CD4-positive, alpha-beta memory T cell (primary cell): ENCODE measurements at regions not wholly inside any gene's neighbourhood (a gene's known extent, or its start where the extent isn't known, plus 50 kb on each side); places are given as distances from the start of the nearest gene placed in this dataset.

Experiments
- CTCF ChIA-PET: fragments of 350-600 bp; sonication (Branson Sonifier 250); formaldehyde crosslinking; loops from one replicate; lab custom pipeline; 2021; ENCODE audit warnings: inconsistent platforms; ENCODE audit not compliant: partially characterized antibody; lab: Charles Lee
- POLR2A ChIA-PET: fragments of 350-600 bp; sonication (Branson Sonifier 250); formaldehyde crosslinking; loops from one replicate; lab custom pipeline; 2021; ENCODE audit not compliant: partially characterized antibody; lab: Charles Lee
- DNase-seq, 5 donors: peaks; one replicate each; pipeline versions ENCODE4 v3.0.0 to v3.0.0-alpha.2; 2020 to 2022; ENCODE audit warnings: mixed read lengths in 1 of 5
- H3K27ac ChIP-seq: one replicate; pipeline ENCODE4 v1.7.0; 2013; ENCODE audit warnings: low read depth, low read length
- H3K27me3 ChIP-seq: 2 replicates; pipeline ENCODE4 v1.7.0; 2013; ENCODE audit warnings: mild to moderate bottlenecking, low read length, moderate library complexity; ENCODE audit not compliant: insufficient read depth
- H3K36me3 ChIP-seq: 2 replicates; pipeline ENCODE4 v1.7.0; 2013; ENCODE audit warnings: mild to moderate bottlenecking, low read length, moderate library complexity; ENCODE audit not compliant: insufficient read depth
- H3K4me1 ChIP-seq: 2 replicates; pipeline ENCODE4 v1.7.0; 2013; ENCODE audit warnings: mild to moderate bottlenecking, low read length, moderate library complexity; ENCODE audit not compliant: insufficient read depth
- H3K4me3 ChIP-seq, 2 donors: one replicate each; pipeline ENCODE4 v1.7.0; 2013; ENCODE audit warnings: low read length in 2 of 2, mild to moderate bottlenecking in 1 of 2
- H3K9me3 ChIP-seq, 2 donors: one replicate each; pipeline ENCODE4 v1.7.0; 2013; ENCODE audit warnings: low read length in 2 of 2, control low read depth in 1 of 2; ENCODE audit not compliant: control insufficient read depth in 1 of 2
- H3K27ac Mint-ChIP-seq, 7 donors: one replicate each; pipeline ENCODE4 v1.8.0; 2020 to 2021; ENCODE audit warnings: mixed read lengths in 7 of 7, mild to moderate bottlenecking in 6 of 7, inconsistent platforms in 3 of 7, moderate library complexity in 3 of 7
- H3K27me3 Mint-ChIP-seq, 2 donors: one replicate each; pipeline ENCODE4 v1.8.0; 2020 to 2021; ENCODE audit warnings: mixed read lengths in 2 of 2
- H3K36me3 Mint-ChIP-seq, 2 donors: one replicate each; pipeline ENCODE4 v1.8.0; 2020 to 2021; ENCODE audit warnings: mixed read lengths in 2 of 2, inconsistent platforms in 1 of 2, mild to moderate bottlenecking in 1 of 2
- H3K4me1 Mint-ChIP-seq, 4 donors: one replicate each; pipeline ENCODE4 v1.8.0; 2020 to 2021; ENCODE audit warnings: mixed read lengths in 4 of 4, mild to moderate bottlenecking in 1 of 4
- H3K4me3 Mint-ChIP-seq, 8 donors: one replicate each; pipeline ENCODE4 v1.8.0; 2020 to 2021; ENCODE audit warnings: mixed read lengths in 8 of 8, mild to moderate bottlenecking in 7 of 8, moderate library complexity in 6 of 8, inconsistent platforms in 3 of 8
- H3K9me3 Mint-ChIP-seq, 8 donors: one replicate each; pipeline ENCODE4 v1.8.0; 2020 to 2021; ENCODE audit warnings: mixed read lengths in 8 of 8, mild to moderate bottlenecking in 5 of 8, inconsistent platforms in 3 of 8, moderate library complexity in 1 of 8
- intact Hi-C: fragments of 100-400 bp; cut with micrococcal nuclease; formaldehyde crosslinking; loops from one replicate; pipeline ENCODE4 v1.15.1; 2023

- Mint-ChIP-seq H3K4me3 (no peak overlapping the region), H3K27me3 (no peaks in the 10 kb centered on the region), H3K27ac (no peak overlapping the region), H3K9me3 (no peaks in the 10 kb centered on the region), H3K36me3 (no peaks in the 10 kb centered on the region), H3K4me1 (no peaks in the 10 kb centered on the region)
- Histone ChIP-seq H3K4me1 (no peaks in the 10 kb centered on the region), H3K27ac (no peak overlapping the region), H3K36me3 (no peaks in the 10 kb centered on the region), H3K4me3 (no peak overlapping the region), H3K27me3 (no peaks in the 10 kb centered on the region), H3K9me3 (no peaks in the 10 kb centered on the region)
- ChIA-PET POLR2A (no interaction called here), CTCF (no interaction called here)
- intact Hi-C loops = no loop called here
- DNase-seq = no peak
Observed at GRCh38 chr2:217523286-217523685, 479.5 kb downstream of the TNS1 start.

GRCh38 chr2:217521820-217522219 lies 481.0 kb downstream of the TNS1 start:
- Histone ChIP-seq H3K4me3 (no peak overlapping the region), H3K4me1 (no peaks in the 10 kb centered on the region), H3K36me3 (no peaks in the 10 kb centered on the region), H3K27me3 (no peaks in the 10 kb centered on the region), H3K9me3 (no peaks in the 10 kb centered on the region), H3K27ac (no peak overlapping the region)
- Mint-ChIP-seq H3K4me3 (no peak overlapping the region), H3K27ac (no peak overlapping the region), H3K9me3 (no peaks in the 10 kb centered on the region), H3K4me1 (no peaks in the 10 kb centered on the region), H3K27me3 (no peaks in the 10 kb centered on the region), H3K36me3 (no peaks in the 10 kb centered on the region)
- ChIA-PET POLR2A (no interaction called here), CTCF (no interaction called here)
- no peak for DNase-seq
- intact Hi-C loops = no loop called here

- Mint-ChIP-seq H3K36me3 (no peaks in the 10 kb centered on the region), H3K9me3 (no peaks in the 10 kb centered on the region), H3K4me1 (no peaks in the 10 kb centered on the region), H3K27ac (no peak overlapping the region), H3K4me3 (no peak overlapping the region), H3K27me3 (no peaks in the 10 kb centered on the region)
- Histone ChIP-seq H3K27me3 (no peaks in the 10 kb centered on the region), H3K27ac (no peak overlapping the region), H3K9me3 (no peaks in the 10 kb centered on the region), H3K4me1 (no peaks in the 10 kb centered on the region), H3K4me3 (no peak overlapping the region), H3K36me3 (no peaks in the 10 kb centered on the region)
- intact Hi-C loops = no loop called here
- ChIA-PET CTCF (no interaction called here), POLR2A (no interaction called here)
- DNase-seq = no peak
Observed at GRCh38 chr2:217520356-217521010, 482.3 kb downstream of the TNS1 start.

DNA sequence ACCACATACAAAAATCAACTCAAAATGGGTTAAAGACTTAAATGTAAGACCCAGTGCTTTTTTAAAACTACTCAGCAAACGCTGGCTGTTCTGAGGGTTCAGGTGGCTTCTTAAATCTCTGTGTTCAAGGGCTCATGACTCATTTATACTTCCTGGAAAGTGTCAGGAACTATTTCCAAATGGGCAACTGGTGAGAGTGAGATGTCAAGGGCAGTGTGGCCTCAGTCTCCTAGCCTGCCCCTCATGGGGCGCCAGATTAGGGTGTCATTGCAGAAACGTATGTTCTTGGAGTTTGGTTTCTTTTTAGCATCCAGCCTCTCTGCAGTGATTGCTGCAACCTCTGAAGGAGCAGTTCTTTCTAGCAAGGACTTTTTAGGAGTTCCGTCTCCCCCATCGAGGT lies 485.4 kb downstream of the TNS1 start:
- H3K4me1 Mint-ChIP-seq = peaks cover 0 to 5% (median 2%) of the 10 kb centered on the region in 4 donors
- CTCF ChIA-PET = no interaction called here
- intact Hi-C loops = no loop called here

DNA sequence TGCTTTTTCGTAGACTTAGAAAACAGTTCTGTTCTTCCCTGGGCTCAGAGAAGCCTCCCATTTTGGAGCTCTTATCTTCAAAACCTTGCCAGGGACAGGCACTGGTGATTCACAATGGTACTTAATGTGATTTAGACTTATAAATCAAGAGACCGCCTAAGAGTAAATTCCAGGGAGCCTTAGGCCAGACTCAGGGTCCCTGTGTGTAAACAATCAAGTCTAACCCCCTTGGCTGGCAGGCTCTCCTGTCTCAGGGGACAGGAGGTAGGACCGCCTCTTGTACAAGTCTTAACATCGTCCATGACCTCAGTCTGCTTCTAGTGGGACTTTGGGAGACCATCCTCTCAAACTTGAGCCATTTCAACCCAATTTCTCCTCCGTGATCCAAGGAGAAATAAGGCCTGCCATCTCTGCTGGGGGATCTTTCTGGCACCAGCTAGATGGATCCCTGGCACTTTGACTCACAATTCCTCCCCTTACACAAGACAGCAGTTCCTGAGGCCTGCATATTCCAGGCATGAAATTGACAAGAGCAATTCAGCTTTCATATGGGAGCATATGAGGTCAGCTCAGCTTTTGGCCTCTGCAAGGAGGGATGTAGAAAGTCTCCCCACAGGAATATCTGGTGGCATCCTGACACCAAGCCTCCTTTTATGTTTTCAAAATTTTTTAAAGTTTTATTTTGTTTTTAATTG lies 487.0 kb downstream of the TNS1 start:
- Histone ChIP-seq H3K27ac (no peak overlapping the region), H3K9me3 (no peaks in the 10 kb centered on the region), H3K4me3 (no peak overlapping the region), H3K27me3 (no peaks in the 10 kb centered on the region), H3K36me3 (no peaks in the 10 kb centered on the region), H3K4me1 (no peaks in the 10 kb centered on the region)
- peaks cover 0 to 5% (median 2%) of the 10 kb centered on the region in 4 donors for H3K4me1 Mint-ChIP-seq
- intact Hi-C loops = no loop called here
- no peak for DNase-seq
- no peaks in the 10 kb centered on the region for H3K36me3 Mint-ChIP-seq
- no peak overlapping the region for H3K27ac Mint-ChIP-seq
- H3K27me3 Mint-ChIP-seq = peaks cover 0 to 2% of the 10 kb centered on the region in 2 donors
- POLR2A ChIA-PET = no interaction called here
- peaks cover 0 to 2% (median 0%) of the 10 kb centered on the region in 8 donors for H3K9me3 Mint-ChIP-seq
- no peak overlapping the region for H3K4me3 Mint-ChIP-seq
- CTCF ChIA-PET = no interaction called here

More for the DNA sequence above, 485.4 kb downstream of the TNS1 start:
- Histone ChIP-seq H3K4me1 (no peaks in the 10 kb centered on the region), H3K27ac (no peak overlapping the region), H3K36me3 (no peaks in the 10 kb centered on the region), H3K9me3 (no peaks in the 10 kb centered on the region), H3K27me3 (no peaks in the 10 kb centered on the region), H3K4me3 (no peak overlapping the region)
- DNase-seq = no peak
- POLR2A ChIA-PET = no interaction called here
- no peak overlapping the region for H3K4me3 Mint-ChIP-seq
- no peak overlapping the region for H3K27ac Mint-ChIP-seq
- H3K36me3 Mint-ChIP-seq = no peaks in the 10 kb centered on the region
- H3K9me3 Mint-ChIP-seq = peaks cover 0 to 2% (median 0%) of the 10 kb centered on the region in 8 donors
- H3K27me3 Mint-ChIP-seq = no peaks in the 10 kb centered on the region

- no peak overlapping the region for H3K27ac Mint-ChIP-seq
- H3K27ac ChIP-seq = no peak overlapping the region
Observed at GRCh38 chr2:217513258-217513657, 489.5 kb downstream of the TNS1 start.

GRCh38 chr2:217512728-217513127 lies 490.1 kb downstream of the TNS1 start:
- POLR2A ChIA-PET = no interaction called here

More at GRCh38 chr2:217513258-217513657, 489.5 kb downstream of the TNS1 start:
- no peak overlapping the region for H3K4me3 Mint-ChIP-seq
- DNase-seq = no peak
- H3K9me3 Mint-ChIP-seq = peaks cover 0 to 2% (median 0%) of the 10 kb centered on the region in 8 donors
- H3K4me3 ChIP-seq = no peak overlapping the region
- H3K27me3 ChIP-seq = peaks cover 5% of the 10 kb centered on the region
- peaks cover 0 to 2% of the 10 kb centered on the region in 2 donors for H3K27me3 Mint-ChIP-seq
- no peaks in the 10 kb centered on the region for H3K36me3 Mint-ChIP-seq
- ChIA-PET POLR2A (no interaction called here), CTCF (no interaction called here)
- no peaks in the 10 kb centered on the region for H3K36me3 ChIP-seq
- no peaks in the 10 kb centered on the region for H3K4me1 ChIP-seq
- peaks cover 0 to 5% (median 2%) of the 10 kb centered on the region in 4 donors for H3K4me1 Mint-ChIP-seq
- H3K9me3 ChIP-seq = no peaks in the 10 kb centered on the region
- intact Hi-C loops = loop anchor here (5.0 kb wide), 1 partner anchor 996 kb away; no protein-coding TSS in a partner anchor

More at GRCh38 chr2:217512728-217513127, 490.1 kb downstream of the TNS1 start:
- Mint-ChIP-seq H3K9me3 (peaks cover 0 to 2% (median 0%) of the 10 kb centered on the region in 8 donors), H3K27ac (no peak overlapping the region), H3K4me1 (peaks cover 0 to 5% (median 2%) of the 10 kb centered on the region in 4 donors), H3K4me3 (no peak overlapping the region), H3K36me3 (no peaks in the 10 kb centered on the region), H3K27me3 (peaks cover 0 to 4% of the 10 kb centered on the region in 2 donors)
- Histone ChIP-seq H3K4me3 (no peak overlapping the region), H3K27me3 (peaks cover 5% of the 10 kb centered on the region), H3K36me3 (no peaks in the 10 kb centered on the region), H3K4me1 (no peaks in the 10 kb centered on the region), H3K9me3 (no peaks in the 10 kb centered on the region), H3K27ac (no peak overlapping the region)
- DNase-seq = no peak
- intact Hi-C loops = loop anchor here (5.0 kb wide), 1 partner anchor 995 kb away; no protein-coding TSS in a partner anchor
- CTCF ChIA-PET = no interaction called here
